PC-3 (cell line): ENCODE measurements at regions not wholly inside any gene's neighbourhood (a gene's known extent, or its start where the extent isn't known, plus 50 kb on each side); places are given as distances from the start of the nearest gene placed in this dataset.

ENCODE experiments used
- EZH2 ChIP-seq: fragments of 300-600 bp; sonication (generic); IDR thresholded peaks from one replicate; pipeline ENCODE4 v1.6.1; 2017; ENCODE audit warnings: antibody characterized with exemption, mild to moderate bottlenecking, low read length; ENCODE audit not compliant: unreplicated experiment
- EZH2phosphoT487 ChIP-seq: fragments of 300-600 bp; sonication (generic); IDR thresholded peaks from 2 replicates; pipeline ENCODE4 v1.6.1; 2018; ENCODE audit warnings: mild to moderate bottlenecking, antibody characterized with exemption, low read length, borderline replicate concordance
- TF ChIP-seq, protein P1 (sequence below): fragments of 300-600 bp; sonication (generic); conservative IDR thresholded peaks from 2 replicates; pipeline ENCODE4 v1.5.1; 2017; ENCODE audit warnings: antibody characterized with exemption, low read depth, mild to moderate bottlenecking, low read length

- no peak for TF ChIP-seq EZH2phosphoT487
- TF ChIP-seq, protein P1, sequence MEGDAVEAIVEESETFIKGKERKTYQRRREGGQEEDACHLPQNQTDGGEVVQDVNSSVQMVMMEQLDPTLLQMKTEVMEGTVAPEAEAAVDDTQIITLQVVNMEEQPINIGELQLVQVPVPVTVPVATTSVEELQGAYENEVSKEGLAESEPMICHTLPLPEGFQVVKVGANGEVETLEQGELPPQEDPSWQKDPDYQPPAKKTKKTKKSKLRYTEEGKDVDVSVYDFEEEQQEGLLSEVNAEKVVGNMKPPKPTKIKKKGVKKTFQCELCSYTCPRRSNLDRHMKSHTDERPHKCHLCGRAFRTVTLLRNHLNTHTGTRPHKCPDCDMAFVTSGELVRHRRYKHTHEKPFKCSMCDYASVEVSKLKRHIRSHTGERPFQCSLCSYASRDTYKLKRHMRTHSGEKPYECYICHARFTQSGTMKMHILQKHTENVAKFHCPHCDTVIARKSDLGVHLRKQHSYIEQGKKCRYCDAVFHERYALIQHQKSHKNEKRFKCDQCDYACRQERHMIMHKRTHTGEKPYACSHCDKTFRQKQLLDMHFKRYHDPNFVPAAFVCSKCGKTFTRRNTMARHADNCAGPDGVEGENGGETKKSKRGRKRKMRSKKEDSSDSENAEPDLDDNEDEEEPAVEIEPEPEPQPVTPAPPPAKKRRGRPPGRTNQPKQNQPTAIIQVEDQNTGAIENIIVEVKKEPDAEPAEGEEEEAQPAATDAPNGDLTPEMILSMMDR = no peak
- TF ChIP-seq EZH2 = no peak
These were observed 576.2 kb upstream of the CTNND2 start for GRCh38 chr5:12480487-12480886.
